ENCODE measurements at regions not wholly inside any gene's neighbourhood (a gene's known extent, or its start where the extent isn't known, plus 50 kb on each side); places are given as distances from the start of the nearest gene placed in this dataset.

DNA sequence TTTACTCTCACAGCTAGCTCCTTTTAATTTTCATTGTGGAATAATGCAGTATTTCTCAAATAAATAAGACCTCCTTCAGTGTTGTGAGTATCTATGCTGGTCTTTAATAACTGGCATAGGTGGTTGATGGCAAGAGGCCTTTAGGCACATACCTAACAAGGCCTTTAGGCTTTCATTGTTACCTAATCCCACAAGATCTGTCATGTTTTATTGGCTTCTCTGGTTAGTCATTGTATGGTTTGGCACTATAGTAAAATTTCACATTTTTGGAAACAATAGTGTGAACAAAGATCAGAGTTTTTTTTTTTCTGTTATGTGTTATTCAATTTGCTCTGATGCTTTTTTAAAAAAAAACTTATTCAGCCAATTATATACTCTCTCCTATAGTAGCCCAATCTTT is 89.8 kb upstream of the NEUROD1 start:
- Histone ChIP-seq H4K20me1 (ENCODE audit: insufficient read depth) (no peaks in the 10 kb centered on the region), H3K4me2 (no peak overlapping the region), H3F3A (replicated peaks; ENCODE audit: insufficient read depth) (no peaks in the 10 kb centered on the region), H3K9me2 (no peaks in the 10 kb centered on the region), H3K9me3 (no peaks in the 10 kb centered on the region), H3K79me2 (ENCODE audit: insufficient read depth) (no peaks in the 10 kb centered on the region), H3K36me3 (replicated peaks in 1 of 2; ENCODE audit: control insufficient read depth in 1 of 2, insufficient read depth in 2 of 2, low read length in 1 of 2) (no peaks in the 10 kb centered on the region), H2AFZ (ENCODE audit: low read depth) (no peak overlapping the region), H3K4me3 (ENCODE audit: low read depth in 2 of 2, low read length in 1 of 2) (no peak overlapping the region), H3K9ac (no peak overlapping the region), H3K27me3 (ENCODE audit: insufficient read depth) (no peaks in the 10 kb centered on the region), H3K4me1 (ENCODE audit: control insufficient read depth in 1 of 2, insufficient read depth in 2 of 2, low read depth in 1 of 2, low read length in 1 of 2) (no peaks in the 10 kb centered on the region; a peak in 1 of 4 replicates), H3K27ac (ENCODE audit: low read depth in 2 of 2, low read length in 1 of 2) (no peak overlapping the region)
- ChIA-PET CTCF (no interaction called here), POLR2A (no interaction called here)
- TF ChIP-seq, protein P1, sequence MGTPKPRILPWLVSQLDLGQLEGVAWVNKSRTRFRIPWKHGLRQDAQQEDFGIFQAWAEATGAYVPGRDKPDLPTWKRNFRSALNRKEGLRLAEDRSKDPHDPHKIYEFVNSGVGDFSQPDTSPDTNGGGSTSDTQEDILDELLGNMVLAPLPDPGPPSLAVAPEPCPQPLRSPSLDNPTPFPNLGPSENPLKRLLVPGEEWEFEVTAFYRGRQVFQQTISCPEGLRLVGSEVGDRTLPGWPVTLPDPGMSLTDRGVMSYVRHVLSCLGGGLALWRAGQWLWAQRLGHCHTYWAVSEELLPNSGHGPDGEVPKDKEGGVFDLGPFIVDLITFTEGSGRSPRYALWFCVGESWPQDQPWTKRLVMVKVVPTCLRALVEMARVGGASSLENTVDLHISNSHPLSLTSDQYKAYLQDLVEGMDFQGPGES (IDR thresholded peaks at IDR 0.05; ENCODE audit: low read depth, low read length): no peak
- TF ChIP-seq GABPA (IDR thresholded peaks at IDR 0.05; ENCODE audit: low read depth) (no peak), CHD2 (IDR thresholded peaks at IDR 0.05; ENCODE audit: low read length, partially characterized antibody) (no peak), TEAD4 (IDR thresholded peaks at IDR 0.05; ENCODE audit: borderline replicate concordance, insufficient read depth) (no peak), ELF1 (IDR thresholded peaks at IDR 0.05) (no peak), EP300 (IDR thresholded peaks at IDR 0.05; ENCODE audit: borderline replicate concordance in 1 of 2, low read depth in 1 of 2, low read length in 1 of 2) (no peak), EZH2phosphoT487 (IDR thresholded peaks at IDR 0.05; ENCODE audit: borderline replicate concordance, low read depth) (no peak), MXI1 (IDR thresholded peaks at IDR 0.05; ENCODE audit: low read depth, low read length) (no peak), POLR2AphosphoS5 (IDR thresholded peaks at IDR 0.05; ENCODE audit: low read depth, low read length) (no peak), FOXJ3 (CRISPR knock-in tag; IDR thresholded peaks at IDR 0.05) (no peak), YY1 (IDR thresholded peaks at IDR 0.05; ENCODE audit: low read depth) (no peak), REST (IDR thresholded peaks at IDR 0.05; ENCODE audit: low read depth, low read length) (no peak), FOXM1 (IDR thresholded peaks at IDR 0.05; ENCODE audit: low read depth) (no peak), SMC3 (IDR thresholded peaks at IDR 0.05; ENCODE audit: low read depth, low read length) (no peak), USF1 (IDR thresholded peaks at IDR 0.05; ENCODE audit: borderline replicate concordance, low read depth) (no peak), RAD21 (IDR thresholded peaks at IDR 0.05; ENCODE audit: low read length) (no peak)
- no peak for DNase-seq

Data from SK-N-SH (cell line).